Coronary artery (tissue), 2 donors: ENCODE measurements at regions not wholly inside any gene's neighbourhood (a gene's known extent, or its start where the extent isn't known, plus 50 kb on each side); places are given as distances from the start of the nearest gene placed in this dataset.

Experiments used
- DNase-seq: peaks from one replicate; pipeline ENCODE4 v3.0.0-alpha.2; 2017; ENCODE audit warnings: low spot score
- H3K27ac ChIP-seq, 2 donors: fragments of 200-600 bp; sonication (generic); one replicate each; pipeline ENCODE4 v1.5.1; 2016 to 2019
- H3K4me3 ChIP-seq: fragments of 200-600 bp; sonication (generic); 2 replicates; pipeline ENCODE4 v1.5.1; 2016; ENCODE audit warnings: mild to moderate bottlenecking, moderate library complexity
- CTCF ChIP-seq: fragments of 200-600 bp; sonication (generic); IDR thresholded peaks from one replicate; pipeline ENCODE4 v1.5.1; 2019; ENCODE audit warnings: antibody characterized with exemption

GRCh38 chr1:30104551-30104950 is 618.8 kb downstream of the MATN1 start:
- DNase-seq, result no peak
- TF ChIP-seq CTCF, result no peak
- Histone ChIP-seq H3K4me3 (no peak overlapping the region), H3K27ac (no peak overlapping the region)

GRCh38 chr1:30103708-30104411 is 619.5 kb downstream of the MATN1 start:
- no peak for DNase-seq
- TF ChIP-seq CTCF, result no peak
- Histone ChIP-seq H3K4me3 (no peak overlapping the region), H3K27ac (no peak overlapping the region)

- TF ChIP-seq CTCF, result no peak
- no peak for DNase-seq
- no peak overlapping the region for H3K27ac ChIP-seq
- H3K4me3 ChIP-seq, result no peak overlapping the region
Observed at GRCh38 chr1:30102605-30103004, 620.8 kb downstream of the MATN1 start.

- Histone ChIP-seq H3K27ac (no peak overlapping the region), H3K4me3 (no peak overlapping the region)
- no peak for TF ChIP-seq CTCF
- no peak for DNase-seq
Observed at GRCh38 chr1:30101487-30102227, 621.7 kb downstream of the MATN1 start.

GRCh38 chr1:30101016-30101415 is 622.4 kb downstream of the MATN1 start:
- TF ChIP-seq CTCF, result no peak

GRCh38 chr1:30100524-30100862 is 622.9 kb downstream of the MATN1 start:
- H3K27ac ChIP-seq, result no peak overlapping the region
- DNase-seq, result no peak
- no peak for TF ChIP-seq CTCF
- no peak overlapping the region for H3K4me3 ChIP-seq

More at GRCh38 chr1:30101016-30101415, 622.4 kb downstream of the MATN1 start:
- Histone ChIP-seq H3K4me3 (no peak overlapping the region), H3K27ac (no peak overlapping the region)
- DNase-seq, result no peak
